ENCODE measurements at regions not wholly inside any gene's neighbourhood (a gene's known extent, or its start where the extent isn't known, plus 50 kb on each side); places are given as distances from the start of the nearest gene placed in this dataset.
"Not testable (repeated sequence)": the region's sequence is repeated elsewhere in the genome, so short reads cannot be mapped to it uniquely, and the experiment has no call there.

GRCh38 chr14:49134940-49135339, 451.2 kb downstream of the RPS29 start:
- intact Hi-C loops (cut with micrococcal nuclease): no loop called here

DNA sequence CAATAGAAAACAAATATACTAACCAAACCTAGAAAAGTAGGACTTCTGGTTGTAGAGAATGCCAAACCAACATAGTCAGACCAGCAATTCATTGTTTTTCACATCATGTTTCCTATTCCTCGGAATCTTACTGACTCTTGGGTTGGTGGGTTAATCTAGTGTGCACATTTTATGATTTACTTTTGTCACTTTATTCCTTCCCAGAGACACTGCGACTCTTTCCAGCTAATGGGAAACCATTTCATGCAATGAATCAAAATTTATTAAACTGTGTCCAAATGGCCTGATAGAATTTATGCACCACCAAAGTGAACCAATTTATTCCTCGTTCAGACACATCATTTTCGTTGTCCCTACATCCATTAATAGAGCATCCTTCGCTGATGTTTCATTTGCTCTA, 464.9 kb downstream of the RPS29 start:
- intact Hi-C loops (cut with micrococcal nuclease): no loop called here

- intact Hi-C loops (cut with micrococcal nuclease): no loop called here
Measured at GRCh38 chr14:49114161-49114893, 471.9 kb downstream of the RPS29 start.

- intact Hi-C loops (cut with micrococcal nuclease): no loop called here
Measured at GRCh38 chr14:49106741-49107667, 479.2 kb downstream of the RPS29 start.

DNA sequence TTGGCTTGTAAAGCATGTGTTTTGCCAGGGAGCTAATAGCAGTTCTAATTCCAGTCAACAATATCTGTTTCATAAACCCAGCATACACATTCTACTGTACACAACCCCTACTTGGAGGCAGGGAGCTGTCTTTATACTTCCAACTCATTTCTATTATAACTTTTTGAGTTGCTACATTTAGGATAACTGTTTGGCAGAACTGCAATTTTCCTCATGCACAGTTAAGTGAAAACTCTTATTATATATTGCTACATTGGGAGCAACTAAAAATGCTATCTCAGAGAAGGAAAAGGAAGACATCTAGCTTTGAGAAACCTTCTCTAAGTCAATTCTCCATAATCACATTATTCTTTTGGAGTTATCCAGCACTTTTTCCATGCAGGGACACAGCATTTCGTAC, 480.2 kb downstream of the RPS29 start:
- intact Hi-C loops (cut with micrococcal nuclease): no loop called here

DNA sequence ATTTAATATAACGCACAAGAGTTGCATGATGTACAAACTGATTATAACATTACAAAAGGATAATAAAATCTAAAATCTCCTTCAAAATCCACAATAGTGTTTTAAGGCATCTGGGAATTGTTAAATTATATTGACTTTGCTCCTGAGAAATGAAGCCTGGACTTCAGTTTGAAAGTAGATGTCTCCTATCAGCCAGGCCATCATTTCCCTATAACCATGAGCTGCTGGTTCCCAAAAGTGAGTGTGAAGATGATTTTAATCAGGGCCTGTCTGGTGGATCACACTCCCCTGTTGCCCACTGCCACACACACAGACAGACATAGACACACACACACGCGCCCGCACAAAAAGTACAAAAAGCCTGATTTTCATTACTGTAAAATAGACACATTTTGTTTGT, 480.7 kb downstream of the RPS29 start:
- intact Hi-C loops (cut with micrococcal nuclease): no loop called here

DNA sequence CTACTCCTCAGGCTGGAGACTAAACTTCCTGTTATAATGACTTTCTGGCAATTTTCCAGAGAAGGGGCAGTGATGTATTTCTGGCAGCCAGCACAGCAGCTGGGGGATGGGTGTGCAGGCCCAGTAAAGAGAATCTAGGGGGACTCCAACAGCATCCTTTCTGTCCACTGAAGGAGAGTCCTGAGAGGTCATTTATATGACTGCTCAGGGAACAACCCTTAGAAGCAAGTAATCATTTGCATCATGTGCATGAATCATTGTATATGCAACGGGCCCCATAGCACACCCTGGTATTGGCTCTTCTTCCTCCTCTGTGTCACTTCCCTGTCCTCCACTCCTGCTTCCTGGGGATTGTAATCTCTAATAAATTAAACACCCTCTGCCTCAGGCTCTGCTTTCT, 493.8 kb downstream of the RPS29 start:
- intact Hi-C loops (cut with micrococcal nuclease): no loop called here

- intact Hi-C loops (cut with micrococcal nuclease): no loop called here
Measured at GRCh38 chr14:49089107-49089506, 497.1 kb downstream of the RPS29 start.

DNA sequence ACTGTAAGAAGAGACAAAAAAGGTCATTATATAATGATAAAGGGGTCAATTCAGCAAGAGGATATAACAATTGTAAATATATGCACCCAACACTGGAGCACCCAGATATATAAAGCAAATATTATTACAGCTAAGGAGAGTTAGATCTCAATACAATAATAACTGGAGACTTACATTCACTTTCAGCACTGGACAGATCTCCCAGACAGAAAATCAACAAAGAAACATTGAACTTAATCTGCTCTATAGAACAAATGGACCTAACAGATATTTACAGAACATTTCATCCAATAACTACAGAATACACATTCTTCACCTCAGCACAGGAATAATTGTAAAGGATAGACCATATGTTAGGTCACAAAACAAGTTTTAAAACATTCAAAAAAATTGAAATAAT, 512.9 kb downstream of the RPS29 start:
- intact Hi-C loops (cut with micrococcal nuclease): not testable (repeated sequence)

GRCh38 chr14:49058511-49058910, 527.7 kb downstream of the RPS29 start:
- intact Hi-C loops (cut with micrococcal nuclease): no loop called here

- intact Hi-C loops (cut with micrococcal nuclease): no loop called here
Measured at GRCh38 chr14:49057838-49058510, 528.2 kb downstream of the RPS29 start.

DNA sequence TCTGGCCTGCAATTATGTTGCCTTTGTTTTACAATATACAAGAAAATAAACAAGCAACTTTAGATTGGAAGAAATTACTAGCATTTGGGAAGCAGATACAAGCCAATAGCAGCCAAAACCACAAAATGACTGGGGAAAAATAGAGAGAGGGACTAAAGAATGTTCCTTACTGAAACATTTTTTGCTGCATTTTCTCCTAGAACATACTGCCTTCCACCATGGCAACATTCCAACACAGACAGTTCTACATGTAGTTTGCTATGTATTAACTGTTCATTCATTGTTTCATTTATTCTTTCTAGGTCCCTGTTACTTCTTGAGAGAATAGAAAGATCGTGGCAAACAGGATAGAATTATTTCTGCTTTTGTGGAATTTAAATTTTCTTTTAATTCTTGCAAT, 530.2 kb downstream of the RPS29 start:
- intact Hi-C loops (cut with micrococcal nuclease): no loop called here

GRCh38 chr14:49052521-49052920, 533.7 kb downstream of the RPS29 start:
- intact Hi-C loops (cut with micrococcal nuclease): no loop called here

- intact Hi-C loops (cut with micrococcal nuclease): no loop called here
Measured at GRCh38 chr14:49051328-49052060, 534.7 kb downstream of the RPS29 start.

DNA sequence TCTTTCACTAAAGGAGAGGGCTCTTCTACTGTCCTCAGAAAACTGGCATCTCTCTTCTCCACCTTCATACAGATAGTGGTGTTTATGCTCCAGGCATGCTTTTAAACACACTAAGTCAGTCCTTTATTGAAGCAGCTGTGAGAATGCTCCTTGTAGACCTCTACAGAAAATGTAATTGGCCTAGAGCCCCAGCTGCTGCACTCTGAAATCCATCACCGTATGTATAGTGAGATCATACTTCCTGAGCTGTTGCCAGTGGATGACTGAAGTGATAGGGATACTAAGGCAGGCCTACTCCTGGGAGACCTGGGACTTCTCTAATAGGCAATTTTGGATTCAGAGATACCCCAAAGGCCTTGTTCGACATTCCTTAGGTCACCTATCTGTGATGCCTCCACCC, 535.4 kb downstream of the RPS29 start:
- intact Hi-C loops (cut with micrococcal nuclease): no loop called here

DNA sequence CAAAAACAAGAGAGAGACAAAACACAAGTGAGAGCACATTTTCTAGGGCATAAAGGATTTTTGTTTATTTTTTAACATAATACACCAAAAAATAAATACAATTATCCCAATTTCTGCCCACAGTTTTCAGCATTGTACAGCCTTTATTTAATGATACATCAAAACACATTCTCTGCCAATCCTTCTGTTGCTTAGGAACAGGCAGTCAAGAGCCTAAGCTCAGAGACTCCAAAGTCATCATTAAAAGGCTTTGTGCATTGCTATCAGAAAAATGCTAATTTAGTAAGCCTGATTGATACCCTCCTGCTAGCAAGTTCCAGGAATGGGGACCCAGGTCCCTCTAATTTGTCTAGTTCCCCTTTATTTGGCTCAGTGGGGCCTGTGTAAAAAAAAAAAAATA, 536.5 kb downstream of the RPS29 start:
- intact Hi-C loops (cut with micrococcal nuclease): no loop called here

DNA sequence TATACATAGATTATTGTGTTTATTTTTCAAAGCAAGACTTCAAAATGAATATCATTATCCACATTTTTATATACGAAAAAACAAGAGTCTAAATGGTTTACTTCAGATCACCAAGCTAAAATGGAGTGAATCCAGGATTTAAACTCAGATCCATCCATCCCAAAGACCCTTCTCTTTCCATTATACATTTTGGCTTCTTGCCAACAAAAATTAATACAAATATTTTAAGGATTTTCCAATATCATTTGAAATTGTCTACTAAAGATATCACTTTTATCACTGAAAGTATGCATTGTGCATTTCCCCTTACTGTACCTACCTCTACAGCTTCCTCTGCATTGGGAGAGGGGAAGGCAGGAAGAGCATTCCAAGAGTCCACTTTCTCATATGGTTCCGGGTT, 541.2 kb downstream of the RPS29 start:
- intact Hi-C loops (cut with micrococcal nuclease): no loop called here

GRCh38 chr14:49036984-49037516, 549.1 kb downstream of the RPS29 start:
- intact Hi-C loops (cut with micrococcal nuclease): no loop called here

DNA sequence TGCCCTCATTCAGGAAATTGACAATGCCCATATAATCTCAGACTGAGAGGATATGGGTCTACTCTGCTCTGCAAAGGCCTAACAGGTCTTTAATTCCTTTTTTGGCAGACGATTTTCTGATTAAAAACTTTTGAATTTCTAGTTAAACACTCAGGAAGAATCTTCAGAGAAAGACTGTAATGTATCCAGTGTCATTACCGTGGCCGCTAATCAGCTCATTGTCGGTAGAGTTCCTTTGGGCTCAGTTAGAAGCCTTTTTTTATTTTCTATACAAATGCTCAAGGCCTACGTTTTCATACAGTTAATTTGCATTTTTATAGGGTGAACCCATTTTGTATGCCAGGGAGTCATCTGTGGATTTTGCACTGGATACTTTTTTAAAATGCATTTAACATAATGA, 549.9 kb downstream of the RPS29 start:
- intact Hi-C loops (cut with micrococcal nuclease): no loop called here

GRCh38 chr14:49033131-49033530, 553.0 kb downstream of the RPS29 start:
- intact Hi-C loops (cut with micrococcal nuclease): no loop called here

DNA sequence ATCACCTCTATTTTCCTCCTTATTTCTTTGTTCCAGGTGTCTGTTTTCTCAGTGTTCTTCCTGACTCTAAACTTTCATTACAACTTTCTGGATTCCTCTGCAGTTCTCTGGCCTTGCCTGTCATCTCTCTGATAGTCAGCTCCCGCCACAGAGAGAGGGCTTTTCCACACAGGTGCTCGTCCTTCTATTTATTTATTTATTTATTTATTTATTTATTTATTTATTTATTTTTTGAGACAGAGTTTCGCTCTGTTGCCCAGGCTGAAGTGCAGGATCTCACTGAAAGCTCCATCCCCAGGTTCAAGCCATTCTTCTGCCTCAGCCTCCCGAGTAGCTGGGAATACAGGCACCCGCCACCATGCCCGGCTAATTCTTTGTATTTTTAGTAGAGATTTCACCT, 554.5 kb downstream of the RPS29 start:
- intact Hi-C loops (cut with micrococcal nuclease): not testable (repeated sequence)

Measured in T-helper 1 cell treated with Interleukin-12 subunit alpha and Interleukin-12 subunit beta and Interleukin-4 antibody, amounts not matched to agents 30 ng/mL and 1 ng/mL, for 36 hours (primary cell).